ENCODE measurements at regions not wholly inside any gene's neighbourhood (a gene's known extent, or its start where the extent isn't known, plus 50 kb on each side); places are given as distances from the start of the nearest gene placed in this dataset.

GRCh38 chr15:72962054-72962702, 90.1 kb upstream of the NEO1 start:
- Histone ChIP-seq H3K4me3 (ENCODE audit: low read depth, low read length) (no peak overlapping the region), H3K36me3 (ENCODE audit: control insufficient read depth, insufficient read depth, low read length) (no peaks in the 10 kb centered on the region), H3K27me3 (ENCODE audit: control insufficient read depth, insufficient read depth, low read length) (no peaks in the 10 kb centered on the region; the same call in 1 of the 2 replicates)
- TF ChIP-seq CTCF (IDR thresholded peaks at IDR 0.05; ENCODE audit: insufficient read depth, low read depth, low read length): no peak
- ChIA-PET POLR2A (no interaction called here), CTCF (no interaction called here)
- no peak for DNase-seq (ENCODE audit: low read depth)

- Histone ChIP-seq H3K36me3 (ENCODE audit: control insufficient read depth, insufficient read depth, low read length) (no peaks in the 10 kb centered on the region), H3K27me3 (ENCODE audit: control insufficient read depth, insufficient read depth, low read length) (no peaks in the 10 kb centered on the region; the same call in 1 of the 2 replicates), H3K4me3 (ENCODE audit: low read depth, low read length) (no peak overlapping the region)
- no peak for TF ChIP-seq CTCF (IDR thresholded peaks at IDR 0.05; ENCODE audit: insufficient read depth, low read depth, low read length)
- ChIA-PET CTCF (no interaction called here), POLR2A (no interaction called here)
- no peak for DNase-seq (ENCODE audit: low read depth)
Measured at GRCh38 chr15:72961346-72961745, 90.9 kb upstream of the NEO1 start.

- H3K4me3 ChIP-seq (ENCODE audit: low read depth, low read length): no peak overlapping the region
- H3K36me3 ChIP-seq (ENCODE audit: control insufficient read depth, insufficient read depth, low read length): no peaks in the 10 kb centered on the region
- POLR2A ChIA-PET: no interaction called here
- CTCF ChIA-PET: no interaction called here
- no peak for DNase-seq (ENCODE audit: low read depth)
- no peak for TF ChIP-seq CTCF (IDR thresholded peaks at IDR 0.05; ENCODE audit: insufficient read depth, low read depth, low read length)
- no peaks in the 10 kb centered on the region; the same call in 1 of the 2 replicates for H3K27me3 ChIP-seq (ENCODE audit: control insufficient read depth, insufficient read depth, low read length)
Measured at GRCh38 chr15:72958634-72959033, 93.6 kb upstream of the NEO1 start.

GRCh38 chr15:72953306-72953705, 99.0 kb upstream of the NEO1 start:
- Histone ChIP-seq H3K27me3 (ENCODE audit: control insufficient read depth, insufficient read depth, low read length) (no peaks in the 10 kb centered on the region), H3K4me3 (ENCODE audit: low read depth, low read length) (no peak overlapping the region), H3K36me3 (ENCODE audit: control insufficient read depth, insufficient read depth, low read length) (no peaks in the 10 kb centered on the region)
- no peak for TF ChIP-seq CTCF (IDR thresholded peaks at IDR 0.05; ENCODE audit: insufficient read depth, low read depth, low read length)
- ChIA-PET POLR2A (no interaction called here), CTCF (no interaction called here)
- no peak for DNase-seq (ENCODE audit: low read depth)

- no peaks in the 10 kb centered on the region for H3K27me3 ChIP-seq (ENCODE audit: control insufficient read depth, insufficient read depth, low read length)
- H3K4me3 ChIP-seq (ENCODE audit: low read depth, low read length): no peak overlapping the region
- no peak for TF ChIP-seq CTCF (IDR thresholded peaks at IDR 0.05; ENCODE audit: insufficient read depth, low read depth, low read length)
- POLR2A ChIA-PET: no interaction called here
- no peak for DNase-seq (ENCODE audit: low read depth)
- CTCF ChIA-PET: interaction anchor here (0.7 kb wide), 1 partner anchor 12 kb away, joined by 3 read pairs; no protein-coding TSS in a partner anchor
- no peaks in the 10 kb centered on the region for H3K36me3 ChIP-seq (ENCODE audit: control insufficient read depth, insufficient read depth, low read length)
Measured at GRCh38 chr15:72952151-72952550, 100.1 kb upstream of the NEO1 start.

Data from BJ (cell line).